Pancreas (tissue), 10 donors: ENCODE measurements at regions not wholly inside any gene's neighbourhood (a gene's known extent, or its start where the extent isn't known, plus 50 kb on each side); places are given as distances from the start of the nearest gene placed in this dataset.

Source experiments
- ATAC-seq, 4 donors: fragments of 200-7000 bp; cut with Tn5 transposase; one replicate each; pipeline versions ENCODE4 v1.8.0 to v1.9.1; 2020; ENCODE audit warnings: mild to moderate bottlenecking in 4 of 4, moderate library complexity in 4 of 4
- DNase-seq, 6 donors: peaks; one replicate each; pipeline ENCODE4 v3.0.0-alpha.2; 2020
- FAIRE-seq: peaks from 2 replicates; lab custom pipeline; 2012; peaks lifted over from hg19 to GRCh38; lab: Jason Lieb, UNC
- H3K27ac ChIP-seq, 4 donors: fragments of 200-600 bp; sonication (generic); 1 replicate in 3 of 4; 2 replicates in 1 of 4; pipeline versions ENCODE4 v1.5.0 to v1.8.0; 2020
- H3K27me3 ChIP-seq, 4 donors: fragments of 200-600 bp; one replicate each; pipeline ENCODE4 v1.8.0; 2021
- H3K36me3 ChIP-seq, 3 donors: fragments of 200-600 bp; sonication (generic) in 1 of 3; one replicate each; pipeline versions ENCODE4 v1.5.0 to v1.8.0; 2020 to 2021
- H3K4me1 ChIP-seq, 3 donors: fragments of 200-600 bp; one replicate each; pipeline ENCODE4 v1.8.0; 2021
- H3K4me3 ChIP-seq, 4 donors: fragments of 200-600 bp; sonication (generic) in 2 of 4; one replicate each; pipeline versions ENCODE4 v1.5.0 to v1.8.0; 2020 to 2021
- H3K9me3 ChIP-seq, 4 donors: fragments of 200-600 bp; one replicate each; pipeline ENCODE4 v1.8.0; 2021
- WGBS, 2 donors: extraction: QIAGEN DNeasy Blood & Tissue Kit; methylation state at CpG; one replicate each; pipeline ENCODE4 v1.1.7; 2013; 5-methylcytosine and 5-hydroxymethylcytosine counted together
- intact Hi-C, 3 donors: fragments of 100-400 bp; cut with DNase I; formaldehyde crosslinking; loops; one replicate each; pipeline versions ENCODE4 v1.11.1 to v1.14.2; 2022
- TF ChIP-seq, protein P1 (sequence below), 4 donors: fragments of 200-600 bp; sonication (generic) in 3 of 4; IDR thresholded peaks; one replicate each; pipeline versions ENCODE4 v1.5.0 to v1.8.0; 2021; ENCODE audit warnings: antibody characterized with exemption in 4 of 4
- donor health status: healthy with polysubstance abuse.
- donor health status: DM: no; HTN: no; CAD: no; lungs with moderate emphysema.
- donor health status: DM: no; HTN: no; CAD: no.
- donor health status: control.
- donor health status: control.
- donor health status: Bipolar disorder and iron deficiency.
- donor health status: DM: yes; HTN: yes; CAD: no.
- donor health status: DM: no; HTN: no; CAD: no.
- donor health status: DM: no; HTN: no; CAD: no.
- donor health status: DM: yes; HTN: yes; CAD: no.

DNA sequence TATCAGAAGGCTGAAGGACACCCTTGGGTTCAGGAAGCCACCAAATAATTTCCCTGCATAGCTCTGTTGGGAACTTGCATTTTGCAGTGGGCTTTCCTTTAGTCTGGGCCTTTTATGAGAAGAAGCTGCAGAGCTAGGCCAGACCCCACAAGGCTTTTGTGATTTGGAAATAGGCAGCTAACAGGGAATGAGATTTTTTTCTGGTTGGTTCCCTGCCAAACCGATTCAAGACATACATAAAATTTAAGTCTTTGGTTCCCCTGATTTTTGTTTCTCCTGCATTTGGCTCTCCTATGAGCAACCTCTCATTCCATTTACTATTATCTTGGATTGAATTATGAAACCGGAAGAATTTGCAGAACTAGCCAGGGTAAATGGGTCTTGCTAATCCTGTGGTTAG lies 81.5 kb upstream of the PTCH1 start:
- WGBS, 2 donors = 70 to 78% methylated on average over 2 of the region's 2 CpGs
- no peak overlapping the region for H3K4me3 ChIP-seq
- H3K27ac ChIP-seq = no peak overlapping the region
- ATAC-seq = no peak
- H3K27me3 ChIP-seq = no peaks in the 10 kb centered on the region
- no peak for DNase-seq
- no peak for FAIRE-seq
- no peaks in the 10 kb centered on the region for H3K9me3 ChIP-seq
- no peaks in the 10 kb centered on the region for H3K4me1 ChIP-seq
- TF ChIP-seq, protein P1, sequence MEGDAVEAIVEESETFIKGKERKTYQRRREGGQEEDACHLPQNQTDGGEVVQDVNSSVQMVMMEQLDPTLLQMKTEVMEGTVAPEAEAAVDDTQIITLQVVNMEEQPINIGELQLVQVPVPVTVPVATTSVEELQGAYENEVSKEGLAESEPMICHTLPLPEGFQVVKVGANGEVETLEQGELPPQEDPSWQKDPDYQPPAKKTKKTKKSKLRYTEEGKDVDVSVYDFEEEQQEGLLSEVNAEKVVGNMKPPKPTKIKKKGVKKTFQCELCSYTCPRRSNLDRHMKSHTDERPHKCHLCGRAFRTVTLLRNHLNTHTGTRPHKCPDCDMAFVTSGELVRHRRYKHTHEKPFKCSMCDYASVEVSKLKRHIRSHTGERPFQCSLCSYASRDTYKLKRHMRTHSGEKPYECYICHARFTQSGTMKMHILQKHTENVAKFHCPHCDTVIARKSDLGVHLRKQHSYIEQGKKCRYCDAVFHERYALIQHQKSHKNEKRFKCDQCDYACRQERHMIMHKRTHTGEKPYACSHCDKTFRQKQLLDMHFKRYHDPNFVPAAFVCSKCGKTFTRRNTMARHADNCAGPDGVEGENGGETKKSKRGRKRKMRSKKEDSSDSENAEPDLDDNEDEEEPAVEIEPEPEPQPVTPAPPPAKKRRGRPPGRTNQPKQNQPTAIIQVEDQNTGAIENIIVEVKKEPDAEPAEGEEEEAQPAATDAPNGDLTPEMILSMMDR (IDR thresholded peaks at IDR 0.05) = no peak
- H3K36me3 ChIP-seq = no peaks in the 10 kb centered on the region
- intact Hi-C loops = no loop called here

DNA sequence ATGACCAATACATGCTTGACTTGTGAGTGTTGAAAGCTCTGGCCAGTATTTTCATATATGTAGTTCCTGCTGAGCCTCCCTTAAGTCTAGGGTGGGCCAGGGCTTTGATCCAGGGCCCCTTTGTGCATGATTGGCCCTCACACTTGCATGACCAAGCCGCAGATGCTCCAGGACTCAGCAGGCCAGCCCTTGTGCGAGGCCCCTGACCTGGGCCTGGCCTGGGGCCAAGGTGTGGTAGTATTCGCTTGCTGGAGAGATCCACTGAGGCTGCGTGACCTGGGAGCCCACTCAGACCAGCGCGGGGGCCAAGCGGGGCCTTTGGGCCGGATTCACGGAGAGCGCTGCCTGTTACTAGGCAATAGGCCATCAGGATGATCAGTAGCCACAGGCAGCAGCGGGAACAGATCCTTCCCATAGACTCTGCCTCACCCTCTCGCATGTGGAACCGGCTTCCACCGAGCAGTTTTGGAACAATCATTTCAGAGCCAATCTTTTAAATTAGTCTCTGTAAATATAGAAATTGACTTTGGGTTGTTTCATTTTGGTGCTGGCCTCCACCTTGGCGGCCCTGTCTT lies 79.0 kb upstream of the PTCH1 start:
- no peak for FAIRE-seq
- H3K4me1 ChIP-seq = no peaks in the 10 kb centered on the region
- no peak for DNase-seq
- no peaks in the 10 kb centered on the region for H3K9me3 ChIP-seq
- intact Hi-C loops = no loop called here
- no peak overlapping the region for H3K4me3 ChIP-seq
- H3K27me3 ChIP-seq = no peaks in the 10 kb centered on the region
- H3K36me3 ChIP-seq = no peaks in the 10 kb centered on the region
- TF ChIP-seq, protein P1 (IDR thresholded peaks at IDR 0.05) = no peak
- ATAC-seq = no peak
- 92 to 95% methylated on average over 15 of the region's 15 CpGs for WGBS, 2 donors
- H3K27ac ChIP-seq = no peak overlapping the region

DNA sequence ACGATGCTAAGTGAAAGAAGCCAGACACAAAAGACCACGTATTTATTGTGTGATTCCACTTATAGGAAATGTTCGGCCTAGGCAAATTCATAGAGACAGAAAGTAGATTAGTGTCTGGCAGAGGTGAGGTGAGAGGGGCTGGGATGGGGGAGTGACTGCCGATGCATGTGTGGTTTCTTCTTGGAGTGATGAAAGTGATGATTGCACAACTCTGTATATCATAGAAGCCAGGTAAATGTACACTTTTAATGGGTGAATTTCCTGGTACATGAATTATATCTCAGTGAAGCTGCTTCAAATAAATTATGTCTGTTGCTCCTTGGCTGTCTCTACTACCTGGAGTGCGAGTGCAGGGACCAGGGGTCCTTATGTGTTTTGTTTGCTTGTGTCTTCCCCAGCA lies 76.2 kb upstream of the PTCH1 start:
- Histone ChIP-seq H3K9me3 (no peaks in the 10 kb centered on the region), H3K27me3 (no peaks in the 10 kb centered on the region), H3K27ac (no peak overlapping the region), H3K4me3 (no peak overlapping the region), H3K4me1 (no peaks in the 10 kb centered on the region), H3K36me3 (no peaks in the 10 kb centered on the region)
- DNase-seq (no peak), FAIRE-seq (no peak), ATAC-seq (no peak)
- TF ChIP-seq, protein P1 (IDR thresholded peaks at IDR 0.05) = no peak
- intact Hi-C loops = no loop called here
- 75 to 82% methylated on average over 5 of the region's 5 CpGs for WGBS, 2 donors

DNA sequence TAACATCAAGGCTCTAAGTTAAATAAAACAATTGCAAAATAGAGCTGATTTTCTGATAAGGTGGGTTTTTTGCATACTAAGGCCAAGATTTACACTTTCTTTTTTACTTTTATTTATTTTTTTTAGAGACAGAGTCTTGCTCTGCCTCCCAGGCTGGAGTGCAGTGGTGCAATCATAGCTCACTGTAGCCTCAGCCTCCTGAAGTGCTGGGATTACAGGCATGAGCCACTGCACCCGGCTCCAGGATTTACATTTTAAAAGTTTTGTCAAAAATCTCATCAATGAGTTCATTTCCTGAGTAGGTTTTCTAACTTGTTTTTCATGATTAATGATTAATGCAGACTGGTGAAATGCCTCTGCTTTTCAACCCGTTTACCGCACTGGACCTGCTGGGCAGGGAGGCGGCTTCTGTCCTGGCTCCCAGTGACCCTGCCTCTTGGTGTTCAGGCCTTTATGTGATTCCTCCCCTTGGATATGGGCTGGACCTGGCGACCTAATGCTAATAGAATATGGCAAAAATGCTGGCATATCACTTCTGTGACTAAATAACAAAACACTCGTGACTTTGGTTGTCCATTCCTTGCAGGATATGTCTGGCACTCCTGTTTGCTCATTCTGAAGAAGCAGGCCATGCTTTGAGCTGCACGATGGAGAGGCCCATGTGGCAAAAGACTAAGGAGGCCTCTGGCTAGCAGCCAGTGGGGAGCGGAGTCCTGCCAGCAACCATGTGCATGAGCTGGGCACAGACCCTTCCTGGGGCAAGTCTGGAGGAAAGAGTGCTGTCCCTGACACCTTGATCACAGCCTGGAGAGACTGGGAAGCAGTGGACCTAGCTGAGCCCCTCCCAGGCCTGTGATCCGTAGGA lies 72.2 kb upstream of the PTCH1 start:
- no peaks in the 10 kb centered on the region for H3K9me3 ChIP-seq
- FAIRE-seq (no peak), DNase-seq (no peak), ATAC-seq (peak in 2 of 4 donors; percentile 18 to 44)
- no peaks in the 10 kb centered on the region for H3K27me3 ChIP-seq
- H3K4me1 ChIP-seq = no peaks in the 10 kb centered on the region
- H3K36me3 ChIP-seq = no peaks in the 10 kb centered on the region
- intact Hi-C loops = no loop called here
- TF ChIP-seq, protein P1 (IDR thresholded peaks at IDR 0.05) = no peak
- 58 to 62% methylated on average over 9 of the region's 9 CpGs for WGBS, 2 donors
- peak overlapping the region in 1 of 4 donors; percentile 23 for H3K27ac ChIP-seq
- no peak overlapping the region for H3K4me3 ChIP-seq
